HG02678 (cell line): ENCODE measurements at regions not wholly inside any gene's neighbourhood (a gene's known extent, or its start where the extent isn't known, plus 50 kb on each side); places are given as distances from the start of the nearest gene placed in this dataset.
"Not testable (repeated sequence)": the region's sequence is repeated elsewhere in the genome, so short reads cannot be mapped to it uniquely, and the experiment has no call there.

ENCODE experiments used
- ATAC-seq: cut with Tn5 transposase; IDR thresholded peaks from one replicate; pipeline ENCODE4 v1.9.1; 2021; ENCODE audit warnings: mild to moderate bottlenecking, moderate library complexity; ENCODE audit not compliant: unreplicated experiment

DNA sequence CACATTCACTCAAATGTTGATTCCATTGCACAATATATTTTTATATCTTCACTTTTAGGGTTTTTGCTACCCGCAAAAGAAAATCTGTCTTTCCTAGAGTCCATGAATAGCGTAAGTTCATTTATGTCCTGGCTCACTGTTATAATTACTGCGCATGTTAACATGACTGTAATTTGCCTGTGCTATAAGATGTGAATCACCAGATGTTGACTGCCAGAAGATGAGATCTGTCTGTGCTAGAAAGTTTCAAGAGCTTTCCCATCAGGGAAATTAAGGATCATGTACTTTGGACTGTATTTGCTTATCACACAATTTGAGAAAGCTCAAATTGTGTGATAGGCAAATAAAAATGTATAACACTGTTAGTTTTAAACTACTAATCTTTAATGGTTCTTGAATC lies 322.5 kb downstream of the CHL1 start:
- ATAC-seq = no peak

DNA sequence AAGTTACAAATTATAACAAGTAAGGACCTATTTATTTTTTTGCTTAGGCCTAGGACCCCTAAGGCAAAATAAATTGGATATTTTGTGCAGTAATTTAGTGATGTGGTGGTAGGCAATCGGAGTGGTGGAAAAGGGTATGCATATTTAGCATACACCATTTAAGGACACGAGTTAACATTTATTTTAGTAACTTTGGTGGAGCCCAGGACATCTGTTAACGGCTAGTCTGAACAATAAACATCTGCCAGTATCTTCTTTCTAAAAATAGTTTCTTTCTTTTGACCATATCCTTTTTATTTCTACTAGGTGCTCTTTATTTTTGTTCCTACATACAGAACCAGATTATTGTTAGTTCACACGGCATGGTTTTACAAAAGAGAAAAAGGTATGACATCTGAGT lies 326.3 kb downstream of the CHL1 start:
- ATAC-seq = no peak

DNA sequence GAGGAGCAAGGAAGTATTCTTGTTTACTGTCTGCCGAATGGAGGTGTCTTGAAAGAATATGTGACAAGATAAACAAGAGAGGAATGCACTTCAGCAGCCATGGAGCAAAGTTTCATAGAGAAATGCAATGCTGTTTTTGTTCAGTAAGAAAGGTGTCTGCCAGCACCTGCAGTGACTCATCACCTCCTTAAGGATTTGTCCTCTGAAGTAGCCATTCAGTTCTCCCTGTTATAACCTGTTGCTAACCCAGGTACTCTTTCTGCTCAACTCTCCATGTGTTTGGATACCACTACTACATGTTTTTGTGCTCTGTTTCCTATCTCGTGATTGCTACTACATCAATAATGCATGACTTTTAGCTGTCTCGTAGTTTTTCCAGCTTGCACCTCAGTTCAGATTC lies 328.9 kb downstream of the CHL1 start:
- ATAC-seq = no peak

DNA sequence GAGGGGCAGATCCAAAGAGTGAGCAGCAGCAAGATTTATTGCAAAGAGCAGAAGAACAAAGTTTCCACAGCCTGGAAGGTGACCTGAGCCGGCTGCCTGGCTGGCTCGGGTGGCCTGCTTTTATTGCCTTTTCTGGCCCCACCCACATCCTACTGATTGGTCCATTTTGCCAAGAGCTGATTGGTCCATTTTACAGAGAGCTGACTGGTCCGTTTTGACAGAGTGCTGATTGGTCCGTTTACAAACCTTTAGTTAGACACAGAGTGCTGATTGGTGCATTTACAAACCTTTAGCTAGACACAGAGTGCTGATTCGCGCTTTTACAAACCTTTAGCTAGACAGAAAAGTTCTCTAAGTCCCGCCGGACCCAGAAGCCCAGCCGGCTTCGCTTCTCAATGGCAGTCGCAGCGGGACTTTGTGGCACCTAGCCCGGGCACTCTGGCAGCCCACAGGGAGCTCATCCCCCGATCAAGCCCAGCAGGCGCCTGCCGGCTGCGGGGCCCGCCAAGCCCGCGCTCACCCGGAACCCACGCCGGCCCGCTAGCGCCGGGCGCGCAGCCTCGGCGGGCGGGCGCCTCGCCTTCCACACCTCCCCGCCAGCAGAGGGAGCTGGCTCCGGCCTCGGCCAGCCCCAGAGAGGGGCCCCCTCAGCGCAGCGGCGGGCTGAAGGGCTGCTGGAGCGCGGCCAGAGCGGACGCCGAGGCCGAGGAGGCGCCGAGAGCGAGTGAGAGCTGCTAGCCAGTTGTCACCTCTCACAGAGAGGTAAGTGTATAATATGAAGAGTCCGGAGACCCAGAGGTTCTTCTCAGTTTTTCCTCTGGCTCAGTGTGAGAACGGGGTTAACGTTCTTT lies 339.2 kb downstream of the CHL1 start:
- peak; percentile 93 for ATAC-seq

DNA sequence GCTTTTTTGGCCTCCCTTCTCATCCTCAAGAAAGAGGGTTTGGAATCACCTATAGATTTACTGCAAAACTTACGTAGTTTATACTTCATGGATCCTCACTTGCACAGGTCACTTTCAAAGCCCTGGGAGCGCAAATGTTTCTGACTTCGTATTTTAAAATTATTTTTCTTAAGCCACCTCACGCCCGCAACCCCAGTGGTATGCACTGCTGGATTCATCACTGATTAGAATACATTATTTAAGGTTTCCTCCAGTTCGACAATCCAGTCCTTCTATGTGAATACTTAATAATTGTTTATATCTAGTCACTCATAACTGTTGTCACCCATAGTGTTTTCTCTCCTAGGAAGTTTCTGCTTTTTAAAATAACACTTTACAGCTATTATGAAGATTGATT lies 339.9 kb downstream of the CHL1 start:
- peak; percentile 29 for ATAC-seq

DNA sequence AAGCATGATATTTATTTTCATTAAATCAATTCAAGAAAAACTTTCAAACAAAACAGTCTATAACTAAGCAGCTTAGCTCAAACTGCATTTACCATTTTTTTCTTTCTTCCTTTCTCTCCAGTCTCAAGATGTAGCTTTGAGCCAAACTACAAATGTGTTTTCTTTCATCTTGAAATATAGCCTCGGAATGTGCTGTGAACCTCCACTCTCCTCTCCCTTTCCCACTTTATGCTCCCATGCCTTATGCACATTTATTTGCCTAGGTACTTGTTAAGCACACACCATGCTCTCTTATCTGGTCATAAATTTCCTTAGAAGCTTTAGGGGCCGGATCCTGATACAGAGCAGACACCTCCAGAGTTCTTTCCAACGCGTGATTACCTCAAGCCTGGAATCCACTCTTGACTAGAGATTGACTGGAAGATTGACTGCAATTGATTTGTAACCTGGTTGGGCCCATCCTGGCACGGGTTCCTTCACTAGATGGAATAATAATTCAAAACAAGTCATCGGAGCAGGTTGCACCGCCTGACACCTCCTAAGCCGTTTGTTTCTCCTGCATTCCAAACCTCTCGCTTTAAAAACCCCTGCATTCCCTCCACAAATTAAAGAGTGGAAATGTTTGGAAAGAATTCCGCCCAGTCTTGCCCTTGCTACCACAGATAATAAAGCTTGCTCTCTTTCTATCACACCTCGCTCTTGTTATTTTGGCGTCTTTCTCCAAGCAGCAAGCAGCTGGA lies 344.7 kb downstream of the CHL1 start:
- ATAC-seq = no peak

DNA sequence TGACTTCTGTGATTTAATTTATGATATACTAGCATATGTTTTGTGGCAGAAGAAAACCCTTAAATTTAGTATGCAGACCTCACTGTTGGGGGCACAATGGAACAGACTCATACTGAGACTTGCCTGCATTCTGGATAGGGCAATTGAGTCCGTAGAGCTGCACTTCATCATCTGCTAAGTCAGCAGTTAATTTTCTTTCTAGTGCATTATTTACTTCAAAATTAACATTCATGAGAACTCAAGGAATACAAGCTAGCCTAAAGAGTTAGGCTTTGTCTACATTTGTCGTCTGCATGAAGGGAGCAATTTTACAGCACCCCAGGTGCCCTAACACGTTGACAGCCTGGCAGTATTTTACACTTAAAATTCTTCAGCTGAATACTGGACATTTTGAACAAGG lies 345.5 kb downstream of the CHL1 start:
- no peak for ATAC-seq

DNA sequence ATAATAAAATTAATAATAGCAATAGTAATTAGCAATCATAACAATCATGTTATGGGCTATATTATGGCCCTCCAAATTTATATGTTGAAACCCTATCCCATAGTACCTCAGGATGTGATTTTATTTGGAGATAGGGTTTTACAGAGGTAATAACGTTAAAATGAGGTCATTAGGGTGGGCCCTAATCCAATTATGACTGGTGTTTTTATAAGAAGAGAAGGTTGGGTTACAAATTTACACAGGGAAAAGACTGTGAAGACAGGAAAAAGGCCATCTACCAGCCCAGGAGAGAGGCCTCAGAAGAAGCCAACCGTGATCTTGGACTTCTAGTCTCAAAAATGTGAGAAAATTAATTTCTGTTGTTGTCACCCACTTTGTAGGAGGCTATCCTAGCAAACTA lies 353.1 kb downstream of the CHL1 start:
- ATAC-seq = no peak

DNA sequence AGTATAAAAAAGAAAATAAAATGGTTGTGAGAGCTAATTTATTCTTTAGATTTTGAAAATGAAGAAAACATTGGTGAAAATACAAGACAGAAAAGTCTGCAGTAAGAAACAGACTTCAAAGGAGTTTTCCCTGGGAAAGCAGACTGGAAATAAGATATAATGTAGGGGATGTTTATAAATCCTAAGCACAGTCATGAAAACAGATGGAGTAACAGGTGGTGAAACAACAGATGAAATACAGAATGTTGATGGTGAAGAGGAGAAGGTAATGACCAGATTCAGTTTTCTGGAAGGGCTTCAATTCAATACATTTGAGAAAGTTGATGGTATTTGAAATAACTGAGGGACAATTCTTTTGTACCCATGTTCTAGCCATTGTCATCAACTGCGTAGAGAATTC lies 353.9 kb downstream of the CHL1 start:
- no peak for ATAC-seq

DNA sequence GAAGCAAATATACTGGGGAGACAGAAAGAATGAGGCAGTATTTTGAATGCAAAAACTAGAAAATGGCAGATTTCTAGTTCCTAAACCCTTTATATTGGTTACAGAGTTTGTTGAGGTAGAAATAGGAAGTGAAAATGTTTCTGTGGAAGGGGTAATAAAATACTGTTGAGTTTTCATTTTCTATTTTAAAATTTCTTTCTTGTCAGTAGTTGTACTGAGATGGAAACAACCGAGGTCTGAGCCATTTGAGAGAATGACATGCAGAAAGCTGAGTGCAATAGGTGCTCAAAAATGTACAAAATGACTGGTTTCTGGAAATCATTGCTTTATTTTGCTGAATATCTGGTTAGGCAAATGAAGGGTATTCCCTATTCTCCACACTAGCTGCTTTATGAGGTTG lies 361.4 kb downstream of the CHL1 start:
- peak; percentile 95 for ATAC-seq

DNA sequence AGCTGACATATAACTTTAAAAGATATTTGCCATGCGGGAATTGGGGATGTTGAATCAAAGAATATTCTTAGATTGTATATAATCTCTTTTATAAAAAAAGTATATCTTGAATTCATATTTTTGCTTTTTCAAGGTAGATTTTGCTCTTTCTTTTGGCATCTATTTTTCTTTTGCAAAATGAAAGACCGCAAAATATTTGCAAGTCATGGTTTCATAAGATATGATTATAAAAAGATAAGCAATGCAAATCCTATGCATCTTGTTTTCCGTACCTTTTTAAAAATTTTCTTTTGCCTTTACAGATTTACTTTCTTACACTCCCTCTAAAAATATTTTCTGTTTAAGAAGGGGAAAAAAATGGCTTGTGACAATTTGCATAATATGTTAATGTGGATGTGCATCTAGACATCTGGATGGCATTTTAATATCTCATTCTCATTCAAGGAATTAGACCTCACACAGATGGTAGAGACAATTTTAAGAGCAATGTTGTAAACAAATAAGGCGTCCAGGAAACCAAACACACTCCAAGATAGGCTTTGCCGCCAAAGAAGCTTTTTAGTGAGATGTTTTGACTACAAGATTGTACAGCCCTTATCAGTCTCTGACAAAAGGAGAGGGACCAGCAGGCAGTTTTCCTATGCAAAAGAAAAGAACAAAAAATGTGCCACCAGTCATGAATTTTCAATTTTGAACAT lies 371.1 kb downstream of the CHL1 start:
- no peak for ATAC-seq

DNA sequence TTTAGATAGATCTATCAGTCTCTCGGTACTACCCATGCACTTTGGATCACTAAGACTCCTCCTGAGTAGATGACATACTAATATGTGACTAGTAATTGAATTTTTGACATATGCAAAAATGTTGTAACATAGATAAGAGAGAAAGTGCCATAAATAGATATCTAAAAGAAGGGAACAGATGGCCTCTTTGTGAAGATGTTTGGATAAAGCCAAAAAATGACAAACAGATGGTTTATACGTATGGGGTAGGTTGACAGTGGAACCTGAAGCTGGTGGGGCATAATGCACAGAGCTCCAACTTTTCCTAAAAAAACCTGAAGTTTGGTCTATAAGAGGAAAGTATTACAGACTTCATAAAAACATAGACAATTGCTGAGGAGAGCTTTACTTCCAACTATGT lies 383.0 kb downstream of the CHL1 start:
- not testable (repeated sequence) for ATAC-seq

DNA sequence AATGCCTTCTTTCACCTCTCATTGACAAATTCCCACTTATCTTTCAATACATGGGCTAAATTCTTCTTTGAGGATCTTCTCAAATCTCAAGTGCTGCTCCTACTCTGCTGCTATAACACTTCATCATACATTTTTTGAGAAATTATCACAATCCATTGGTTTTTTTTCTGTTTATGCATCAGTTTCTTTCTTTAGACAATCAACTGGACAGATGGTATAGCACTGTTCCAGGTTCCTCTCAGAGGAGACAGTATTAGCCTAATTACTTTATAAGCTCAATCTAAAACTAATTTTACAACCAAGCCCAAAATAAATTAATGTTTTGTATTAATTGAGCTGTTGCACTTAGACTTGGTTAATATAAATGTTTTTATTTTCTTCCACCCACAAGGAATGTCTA lies 392.5 kb downstream of the CHL1 start:
- not testable (repeated sequence) for ATAC-seq

DNA sequence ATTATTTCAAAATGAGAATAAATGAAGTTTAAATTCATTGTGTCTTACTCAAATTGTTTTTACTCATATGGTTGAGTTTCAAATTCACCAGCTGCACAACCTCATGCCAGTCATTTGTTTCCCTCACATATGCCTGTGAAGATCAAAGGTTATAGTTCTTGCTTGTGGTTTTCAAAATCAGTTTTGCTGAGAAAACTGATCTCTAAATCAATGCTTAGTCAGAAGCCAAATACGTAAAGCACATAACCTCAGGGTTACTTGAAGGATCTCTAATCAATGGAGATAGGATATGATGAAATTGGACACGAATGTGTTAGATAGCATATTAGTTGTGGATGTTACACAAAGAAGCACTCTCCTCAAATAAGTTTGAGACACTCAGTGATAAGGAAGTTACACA lies 400.7 kb downstream of the CHL1 start:
- ATAC-seq = not testable (repeated sequence)

DNA sequence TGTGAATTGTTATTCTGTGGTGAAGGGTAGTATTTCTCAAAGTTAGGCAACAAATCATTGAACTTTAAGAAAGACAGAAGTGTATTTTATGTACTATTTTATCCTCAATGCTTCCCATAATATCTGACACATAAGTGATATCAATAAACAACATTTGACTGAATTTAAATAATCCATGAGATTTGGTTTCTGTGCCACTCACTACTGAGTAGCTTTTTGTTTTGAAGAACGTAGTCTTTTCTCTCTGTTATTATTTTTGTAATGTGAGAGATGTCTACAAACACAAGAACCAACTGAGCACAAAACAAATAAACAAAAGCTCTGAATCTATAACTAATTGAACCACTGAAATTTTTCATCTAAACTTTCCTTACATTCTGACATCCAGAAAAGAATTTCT lies 401.2 kb downstream of the CHL1 start:
- ATAC-seq = not testable (repeated sequence)

DNA sequence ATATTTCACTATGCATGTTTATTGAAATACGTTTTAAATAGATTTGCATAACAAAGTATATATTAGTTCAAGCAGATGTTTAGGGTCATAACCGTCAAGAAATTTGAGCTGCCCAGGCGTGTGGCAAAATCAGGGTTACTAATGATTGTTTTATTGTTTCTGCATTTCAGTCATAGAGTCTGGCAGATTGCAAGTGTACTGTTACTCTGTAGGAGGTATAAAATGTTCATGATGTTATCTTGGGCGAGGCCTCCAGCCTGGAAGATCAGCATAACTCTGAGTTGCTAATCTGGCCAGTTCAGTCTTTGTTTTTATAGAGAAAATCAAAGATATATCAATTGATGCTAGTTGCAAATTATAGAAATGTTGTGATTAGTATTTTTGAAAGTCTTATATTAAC lies 410.9 kb downstream of the CHL1 start:
- not testable (repeated sequence) for ATAC-seq

DNA sequence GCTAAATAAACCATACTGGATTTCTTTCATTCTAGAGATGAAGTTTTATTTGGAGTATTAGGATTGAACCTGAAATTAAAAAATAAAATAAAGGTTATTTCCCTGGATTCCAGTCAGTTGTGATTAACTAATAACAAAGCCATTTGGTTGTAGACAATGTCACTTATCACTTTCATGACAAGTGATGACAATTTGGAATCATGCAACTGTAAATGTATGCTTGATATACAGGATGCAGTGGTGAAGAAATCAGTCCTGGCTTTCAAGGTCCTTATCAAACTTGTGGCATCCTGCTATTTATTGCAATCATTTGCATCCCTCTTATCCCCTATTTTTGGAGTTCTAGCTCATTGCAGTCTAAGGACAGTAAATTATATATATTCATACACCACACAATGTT lies 425.2 kb downstream of the CHL1 start:
- ATAC-seq = no peak

DNA sequence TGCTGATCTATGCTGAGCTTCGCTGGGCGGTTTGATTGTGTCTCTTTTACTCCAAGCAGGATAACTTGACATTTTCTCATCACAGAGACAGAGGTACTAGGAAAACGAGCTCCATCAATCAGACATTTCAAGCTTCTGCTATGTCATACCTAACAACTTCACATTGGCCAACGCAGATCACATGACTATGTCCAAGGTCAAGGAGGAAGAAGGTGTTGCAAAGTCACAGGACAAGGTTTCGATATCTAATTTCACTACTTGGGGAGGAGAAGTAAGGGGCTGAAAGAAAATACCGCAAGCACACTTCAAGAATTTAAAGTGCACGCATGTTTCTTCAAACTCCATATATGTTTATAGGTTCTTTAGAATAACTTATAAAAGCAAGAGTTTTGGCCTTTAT lies 425.8 kb downstream of the CHL1 start:
- ATAC-seq = no peak

DNA sequence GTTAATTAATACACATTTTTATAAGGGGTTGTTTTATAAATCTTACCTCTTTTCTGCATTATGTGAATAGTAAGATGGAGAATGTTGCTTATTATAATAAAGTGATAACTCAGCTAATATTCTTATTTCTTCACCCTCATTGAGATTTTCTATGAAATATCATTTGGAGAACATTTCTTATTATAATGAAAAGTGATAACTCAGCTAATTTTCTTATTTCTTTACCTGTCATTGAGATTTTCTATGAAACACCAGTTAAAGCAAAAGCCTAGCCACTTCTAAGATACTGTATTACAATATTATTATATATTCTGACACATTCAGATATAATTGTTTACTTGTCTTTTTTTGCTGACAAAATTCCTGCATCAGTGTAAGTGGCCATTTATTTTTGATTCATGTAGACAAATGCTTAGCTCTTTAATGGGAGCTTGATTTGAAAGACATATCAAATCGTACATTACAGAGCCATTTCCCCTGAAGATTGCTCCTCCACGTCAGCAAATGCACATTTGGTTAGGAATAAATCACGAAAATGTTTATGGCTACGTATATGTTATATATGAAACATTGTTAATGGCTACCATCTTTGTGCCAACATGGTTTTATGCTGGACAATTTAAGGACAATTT lies 427.5 kb downstream of the CHL1 start:
- ATAC-seq = no peak

DNA sequence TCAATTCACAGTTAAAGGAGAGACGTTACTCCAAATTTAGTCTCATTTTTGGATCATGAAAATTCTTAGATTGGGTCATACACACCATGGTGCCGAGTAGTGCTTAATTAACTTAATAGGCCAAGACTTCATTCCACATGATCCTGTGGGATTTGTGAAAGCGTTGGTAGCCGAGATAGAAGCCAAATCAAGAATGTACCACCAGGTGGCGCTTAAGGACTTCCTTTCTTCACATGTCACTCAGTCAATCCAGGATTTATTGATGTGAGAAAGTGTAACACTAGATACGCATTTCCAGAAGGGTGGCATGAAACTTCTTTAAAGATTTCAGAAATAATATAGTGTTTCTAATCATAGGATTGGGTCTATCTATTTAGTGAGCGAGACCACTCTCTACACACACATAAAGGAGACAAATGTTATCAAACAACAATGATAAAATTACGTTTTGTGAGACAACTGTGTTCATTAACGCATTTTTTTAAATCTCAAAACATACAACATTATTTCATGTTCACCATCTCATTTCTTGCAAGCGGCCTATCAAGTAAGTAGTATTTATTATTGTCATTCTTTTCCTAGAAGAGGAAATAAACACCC lies 436.1 kb downstream of the CHL1 start:
- peak; percentile 75 for ATAC-seq

DNA sequence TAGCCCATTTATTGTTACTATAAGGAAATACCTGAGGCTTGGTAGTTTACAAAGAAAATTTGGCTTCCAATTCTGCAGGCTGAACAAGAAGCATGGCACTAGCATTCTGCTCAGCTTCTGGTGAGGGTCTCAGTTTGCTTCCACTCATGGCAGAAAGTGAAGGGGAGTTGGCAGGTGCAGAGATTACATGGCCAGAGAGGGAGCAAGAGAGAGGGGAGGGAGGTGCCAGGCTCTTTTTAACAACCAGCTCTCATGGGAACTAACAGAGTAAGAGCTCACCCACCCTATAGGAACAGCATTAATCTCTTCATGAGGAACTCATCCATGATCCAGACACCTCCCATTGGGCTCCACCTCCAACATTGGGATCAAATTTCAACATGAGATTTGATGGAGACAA lies 437.9 kb downstream of the CHL1 start:
- no peak for ATAC-seq
